Activated T-helper 9 cell treated with anti-CD3 and anti-CD28 coated beads, Interleukin-2, amount 50 U/mL, for 16 hours (primary cell): ENCODE measurements at regions not wholly inside any gene's neighbourhood (a gene's known extent, or its start where the extent isn't known, plus 50 kb on each side); places are given as distances from the start of the nearest gene placed in this dataset.

Experiments
- DNase-seq: peaks from one replicate; pipeline ENCODE4 v3.0.0-alpha.2; 2020; ENCODE audit warnings: low read depth

DNA sequence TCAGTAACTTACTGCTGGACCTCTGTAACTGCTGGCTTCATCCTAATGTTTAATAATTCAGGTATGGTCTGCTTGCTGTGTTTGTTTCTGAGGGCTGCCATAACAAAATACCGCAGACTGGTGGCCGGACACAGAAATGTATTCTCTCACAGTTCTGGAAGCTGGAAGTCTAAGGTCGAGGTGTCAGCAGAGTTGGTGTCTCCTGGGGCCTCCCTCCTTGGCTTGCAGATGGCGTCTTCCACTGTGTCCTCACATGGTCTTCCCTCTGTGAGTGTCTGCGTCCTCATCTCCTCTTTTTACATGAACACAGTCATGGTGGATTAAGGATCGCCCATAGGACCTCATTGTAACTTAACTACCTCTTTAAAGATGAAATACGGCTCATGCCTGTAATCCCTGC lies 389.7 kb upstream of the JARID2 start:
- DNase-seq = no peak

DNA sequence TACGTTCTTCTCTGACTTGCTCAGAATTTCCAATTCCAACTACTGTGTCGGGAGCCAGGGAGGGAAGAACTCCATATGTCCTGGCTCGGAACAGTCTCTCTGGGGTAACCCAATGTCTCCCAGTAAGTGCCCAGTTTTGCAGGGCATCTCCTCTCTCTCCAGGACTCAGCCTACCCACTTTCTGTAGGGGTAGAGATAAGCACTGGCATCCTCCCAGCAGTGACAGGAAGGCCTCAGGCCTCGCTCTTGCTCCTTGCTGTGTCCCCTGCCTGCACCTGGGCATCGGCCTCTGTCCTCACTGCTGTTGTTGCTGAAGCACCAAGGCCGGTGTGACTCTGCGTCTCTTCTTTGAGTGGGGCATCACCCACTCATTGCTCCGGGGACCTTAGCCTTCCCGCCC lies 388.9 kb upstream of the JARID2 start:
- no peak for DNase-seq

DNA sequence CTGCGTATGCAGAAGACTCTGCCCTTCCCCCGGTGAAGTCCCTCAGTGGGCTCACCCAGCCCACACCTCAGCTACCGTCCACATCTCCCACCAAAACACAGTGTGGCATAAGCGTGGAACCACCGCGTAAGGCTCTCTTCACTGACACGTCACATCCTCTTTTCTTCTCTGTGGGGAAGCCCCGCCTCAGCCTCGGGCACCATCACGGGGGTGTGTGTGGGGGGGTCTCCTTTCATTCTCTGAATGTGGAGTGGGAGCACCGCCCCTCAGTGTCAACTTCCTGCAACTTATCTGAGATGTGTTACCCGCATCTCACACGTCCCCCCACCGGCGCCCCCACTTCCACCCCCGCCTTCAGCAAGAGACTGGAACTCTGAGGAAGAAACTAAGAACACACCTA lies 388.4 kb upstream of the JARID2 start:
- peak; percentile 59 for DNase-seq

DNA sequence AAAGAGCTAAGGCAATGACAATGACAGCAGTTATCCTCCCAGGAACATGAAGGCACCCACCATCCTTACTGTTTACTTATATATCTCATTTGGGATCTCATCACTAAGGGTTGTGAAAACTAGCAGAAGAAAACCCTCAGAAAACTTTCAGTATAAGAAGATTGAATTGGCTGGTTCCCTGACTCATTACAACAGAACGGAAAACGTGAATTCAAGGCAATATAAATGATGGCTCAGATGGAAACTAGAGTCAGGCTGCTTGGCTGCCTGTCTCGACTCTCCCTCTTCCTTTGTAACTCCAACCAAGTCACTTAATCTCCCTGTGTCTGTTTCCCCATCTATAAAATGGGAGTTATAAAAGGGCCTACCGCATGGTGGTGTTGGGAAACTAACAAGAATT lies 387.1 kb upstream of the JARID2 start:
- no peak for DNase-seq

DNA sequence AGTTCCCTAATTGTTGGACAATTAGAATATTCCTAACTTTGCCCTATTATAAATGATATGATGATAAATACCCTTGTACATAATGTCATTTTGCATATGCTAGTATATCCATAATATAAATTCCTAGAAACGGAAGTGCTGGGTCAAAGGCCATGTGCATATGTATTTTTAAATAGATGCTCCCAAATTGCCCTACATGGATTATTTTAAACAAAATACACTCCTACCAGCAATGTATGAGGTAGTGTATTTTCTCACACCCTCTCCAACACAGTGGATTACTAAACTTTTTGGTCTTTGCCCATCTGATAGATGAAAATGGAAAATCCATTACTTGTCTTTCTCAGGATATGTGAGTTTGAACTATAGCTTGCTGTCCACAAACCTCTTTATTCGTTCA lies 385.1 kb upstream of the JARID2 start:
- DNase-seq = no peak

DNA sequence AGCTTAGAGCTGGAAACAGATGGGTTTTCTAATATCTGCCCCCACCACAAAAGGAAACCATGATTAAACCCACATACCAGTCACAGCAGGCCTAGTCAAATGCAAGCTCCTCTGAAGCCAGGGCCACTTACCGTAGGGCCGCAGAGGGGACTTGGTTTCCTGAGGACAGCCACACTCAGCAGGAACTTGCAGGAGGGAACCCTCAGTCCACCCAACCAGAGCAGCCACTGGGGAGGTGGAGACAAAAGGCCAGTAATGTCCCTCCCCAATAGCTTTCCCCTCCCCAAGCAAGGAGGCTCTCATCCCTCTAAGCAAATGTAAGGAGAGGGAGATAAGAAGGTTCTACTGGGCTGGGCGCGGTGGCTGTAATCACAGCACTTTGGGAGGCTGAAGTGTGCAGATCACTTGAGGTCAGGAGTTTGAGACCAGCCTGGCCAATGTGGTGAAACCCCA lies 384.4 kb upstream of the JARID2 start:
- DNase-seq = no peak

DNA sequence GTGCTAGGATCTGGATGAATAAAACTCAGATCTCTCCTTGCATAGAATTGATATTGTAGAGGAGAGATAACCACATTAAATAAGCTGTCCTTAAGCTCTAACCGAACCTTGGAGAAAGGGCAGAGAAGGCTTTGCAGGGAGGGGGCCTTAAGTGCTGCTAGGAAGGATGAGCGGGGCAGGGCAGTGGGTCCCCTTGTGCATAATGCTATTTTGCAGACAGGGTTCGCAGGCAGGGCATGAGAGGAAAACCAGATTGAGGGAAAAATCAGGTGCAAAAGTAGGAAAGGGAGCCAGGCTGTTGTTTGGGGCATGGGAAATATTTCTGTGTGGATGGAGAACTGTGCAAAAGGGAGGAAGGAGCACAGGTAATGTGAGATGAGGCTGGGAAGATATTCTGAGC lies 383.0 kb upstream of the JARID2 start:
- no peak for DNase-seq

DNA sequence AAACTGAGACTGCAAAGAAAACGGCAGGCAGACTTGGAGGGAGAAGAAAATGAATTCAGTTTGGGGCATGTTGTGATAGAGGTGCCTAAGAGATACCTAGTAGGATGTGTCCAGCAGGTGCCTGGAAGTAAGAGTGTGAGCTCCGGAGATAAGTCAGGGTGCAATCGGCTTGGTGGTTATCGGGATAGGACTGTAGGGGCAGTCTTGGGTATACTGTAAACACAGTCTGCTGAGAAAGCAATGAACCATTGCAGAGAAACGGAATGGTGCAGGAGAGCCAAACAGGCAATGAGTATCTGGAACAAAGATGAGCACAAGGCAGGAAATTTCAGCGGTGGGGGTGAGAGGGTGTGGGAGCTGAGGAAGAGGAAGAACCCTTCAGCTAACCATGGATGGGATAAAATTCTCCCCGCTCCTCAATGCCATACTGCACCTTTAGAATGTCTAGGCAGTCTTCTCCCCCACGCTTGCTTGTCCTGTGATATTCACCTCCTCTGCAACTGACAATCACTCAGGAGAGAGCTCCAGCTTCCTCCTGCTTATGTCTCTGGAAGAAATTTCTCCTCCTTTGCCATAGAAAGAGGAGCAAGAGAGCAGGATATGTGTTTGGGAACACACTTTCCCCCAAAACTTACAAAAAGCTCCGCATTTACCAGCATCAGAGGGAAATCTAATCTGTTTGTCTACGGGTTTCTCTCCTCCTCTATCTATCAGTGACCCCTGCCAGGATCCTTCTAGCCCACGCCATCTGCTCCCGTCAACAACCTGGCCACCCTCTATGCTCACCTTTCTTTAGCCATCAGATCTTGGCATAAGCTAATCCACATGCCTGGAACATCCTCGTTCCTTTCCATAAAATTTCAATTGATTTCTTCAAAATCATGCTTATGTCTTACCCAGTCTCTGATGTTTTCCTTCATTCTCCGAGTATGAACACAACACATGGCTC lies 381.7 kb upstream of the JARID2 start:
- DNase-seq = no peak

DNA sequence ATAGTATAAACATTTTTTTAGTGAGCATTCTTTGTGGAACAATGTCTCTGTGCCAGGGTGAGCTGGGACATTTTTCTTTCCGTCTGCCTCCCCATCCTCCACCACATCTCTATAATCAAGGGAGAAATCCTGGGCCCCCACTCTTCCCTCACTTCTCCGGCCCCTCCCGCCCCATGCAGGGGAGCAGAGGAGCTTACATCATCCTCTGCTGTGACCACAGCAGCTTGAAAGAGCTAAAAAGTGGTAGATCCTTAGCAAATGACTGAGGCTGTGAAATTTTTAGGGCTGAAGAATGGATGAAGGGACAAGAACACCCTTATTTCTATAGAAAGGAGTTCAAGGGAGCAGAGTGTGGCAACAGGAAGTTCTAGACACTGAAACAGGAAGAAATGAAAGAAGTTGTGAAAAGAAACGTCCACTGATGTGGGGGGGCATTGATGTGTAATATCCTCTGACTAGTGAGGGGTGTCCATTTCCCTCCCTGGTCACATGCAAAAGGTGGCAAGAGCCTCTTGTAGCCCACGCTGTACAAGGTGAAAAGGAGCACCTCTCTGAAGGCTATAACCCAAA lies 380.3 kb upstream of the JARID2 start:
- no peak for DNase-seq

DNA sequence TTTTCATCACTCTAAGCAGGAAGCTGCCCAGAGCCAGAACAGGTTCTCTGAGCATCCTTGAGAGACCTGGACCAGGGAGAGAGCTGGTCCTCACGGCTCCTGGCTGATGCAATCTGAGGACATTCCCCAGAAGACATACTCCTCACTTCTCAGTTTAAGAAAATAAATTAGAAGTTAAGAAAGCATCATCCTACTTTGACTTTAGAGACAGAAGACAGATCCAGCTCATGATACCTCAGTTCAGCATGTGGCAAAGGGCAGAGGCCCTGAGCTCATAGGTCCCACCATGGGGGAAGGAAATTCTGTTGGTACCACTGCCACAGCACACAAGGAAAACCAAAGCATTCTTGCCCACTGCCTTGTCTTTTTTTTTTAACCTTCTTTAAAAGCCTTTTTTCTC lies 378.1 kb upstream of the JARID2 start:
- DNase-seq = no peak

DNA sequence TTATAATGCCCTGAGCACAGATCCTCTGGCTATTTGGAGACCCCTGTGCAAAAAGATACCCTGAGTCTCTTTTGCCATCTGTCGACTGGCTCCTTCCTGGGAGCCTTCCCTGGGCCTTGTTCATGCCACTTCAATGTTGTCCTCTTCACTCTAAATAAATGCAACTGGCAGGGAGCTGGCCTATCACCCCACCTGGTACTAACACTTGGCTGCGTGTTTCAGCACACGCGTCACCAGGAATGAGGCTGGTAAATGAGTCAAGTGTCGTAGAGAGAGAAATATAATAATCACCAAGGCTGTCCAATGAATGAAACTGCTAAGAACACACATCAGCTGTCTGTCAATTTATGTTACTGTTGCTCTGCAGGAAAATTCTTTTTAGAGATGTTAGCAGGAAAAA lies 374.6 kb upstream of the JARID2 start:
- no peak for DNase-seq

DNA sequence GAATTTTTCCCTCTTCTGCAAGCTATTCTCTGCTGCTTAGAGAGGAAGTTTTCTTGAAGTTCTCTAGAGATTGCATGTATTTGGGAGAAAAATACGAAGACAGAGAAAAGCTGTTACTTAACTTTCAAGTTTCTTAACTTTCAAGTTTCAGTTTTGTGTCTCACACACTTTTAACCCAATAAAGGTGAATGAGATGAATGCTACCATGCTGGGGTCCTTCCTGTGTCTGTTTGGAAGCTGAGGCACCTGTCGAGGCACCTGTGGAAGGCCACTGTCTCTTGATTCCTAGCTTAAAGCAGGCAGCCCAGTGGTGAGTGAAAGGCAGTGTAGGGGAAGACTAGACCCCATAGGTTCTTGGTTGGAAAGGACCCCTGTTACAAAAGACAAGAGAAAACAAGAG lies 372.8 kb upstream of the JARID2 start:
- DNase-seq = no peak

DNA sequence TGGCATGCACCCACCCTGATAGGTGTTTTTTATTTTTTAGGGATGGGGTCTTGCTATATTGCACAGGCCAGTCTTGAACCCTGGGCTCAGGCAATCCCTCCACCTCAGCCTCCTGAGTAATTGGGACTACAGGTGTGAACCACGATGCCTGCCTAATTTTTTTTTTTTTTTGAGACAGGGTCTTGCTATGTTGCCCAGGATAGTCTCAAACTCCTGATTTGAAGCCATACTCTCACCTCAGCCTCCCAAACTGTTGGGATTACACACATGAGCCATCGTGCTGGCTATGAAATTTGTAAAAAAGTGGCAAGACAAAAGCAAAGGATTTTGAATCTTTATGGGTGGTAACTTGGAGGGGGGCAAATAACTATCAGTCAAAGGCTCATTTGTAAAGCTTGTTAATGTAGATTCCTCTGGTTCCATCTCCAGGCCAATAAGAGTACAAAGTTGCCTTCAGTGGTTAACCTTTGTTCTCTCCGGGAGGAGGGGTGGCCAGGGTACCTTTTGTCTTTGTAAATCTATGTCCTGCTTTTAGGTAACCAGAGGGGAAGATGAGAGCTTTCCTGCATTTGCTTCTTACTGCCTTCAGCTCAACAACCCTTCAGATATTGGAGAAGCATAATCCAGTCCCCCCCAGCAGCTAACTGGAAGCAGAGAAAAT lies 372.0 kb upstream of the JARID2 start:
- no peak for DNase-seq

DNA sequence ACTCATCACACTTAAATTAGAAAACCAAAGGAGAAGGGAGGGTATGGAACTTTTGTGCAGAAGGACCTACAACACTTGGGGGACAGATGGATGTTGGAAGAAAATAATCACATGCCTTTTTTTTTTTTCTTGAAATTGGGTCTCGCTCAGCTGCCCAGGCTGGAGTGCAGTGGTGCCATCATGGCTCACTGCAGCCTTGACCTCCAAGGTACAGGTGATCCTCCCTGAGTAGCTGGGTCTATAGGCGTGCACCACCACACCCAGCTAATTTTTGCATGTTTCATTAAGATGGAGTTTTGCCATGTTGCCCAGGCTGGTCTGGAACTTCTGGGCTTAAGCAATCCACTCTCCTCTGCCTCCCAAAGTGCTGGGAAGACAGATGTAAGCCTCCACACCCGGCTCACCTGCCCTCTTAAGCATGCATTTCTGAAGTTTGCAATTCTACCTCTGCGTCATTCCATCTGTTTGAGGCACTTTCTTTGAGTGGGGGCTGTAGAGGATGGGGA lies 370.8 kb upstream of the JARID2 start:
- DNase-seq = no peak

DNA sequence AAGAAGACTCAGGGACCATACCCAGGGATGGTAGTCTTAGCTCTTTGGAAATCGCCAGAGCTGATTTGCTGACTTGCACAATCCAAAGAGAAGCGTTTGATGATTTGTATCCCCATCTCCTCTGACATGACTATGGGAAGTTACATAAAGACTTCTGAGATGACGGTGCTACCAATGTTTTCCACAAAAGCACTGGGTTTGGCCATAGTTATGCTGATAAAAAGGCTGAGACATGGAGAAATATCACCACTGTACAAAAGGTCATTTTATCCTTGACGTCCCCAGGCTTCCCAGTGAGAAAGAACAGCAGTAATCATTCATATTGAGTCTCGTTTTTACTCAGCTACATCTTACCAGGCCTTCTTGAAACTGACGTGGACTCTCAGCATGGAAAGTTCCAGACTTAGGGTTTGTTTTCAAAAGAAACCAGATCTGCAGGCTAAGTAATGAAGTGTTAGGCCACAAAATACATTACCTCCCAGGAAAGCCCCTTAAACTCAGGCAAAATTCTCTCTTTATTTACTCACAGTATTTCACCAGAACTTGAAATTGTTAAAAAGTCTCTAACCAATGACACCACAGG lies 370.3 kb upstream of the JARID2 start:
- no peak for DNase-seq

DNA sequence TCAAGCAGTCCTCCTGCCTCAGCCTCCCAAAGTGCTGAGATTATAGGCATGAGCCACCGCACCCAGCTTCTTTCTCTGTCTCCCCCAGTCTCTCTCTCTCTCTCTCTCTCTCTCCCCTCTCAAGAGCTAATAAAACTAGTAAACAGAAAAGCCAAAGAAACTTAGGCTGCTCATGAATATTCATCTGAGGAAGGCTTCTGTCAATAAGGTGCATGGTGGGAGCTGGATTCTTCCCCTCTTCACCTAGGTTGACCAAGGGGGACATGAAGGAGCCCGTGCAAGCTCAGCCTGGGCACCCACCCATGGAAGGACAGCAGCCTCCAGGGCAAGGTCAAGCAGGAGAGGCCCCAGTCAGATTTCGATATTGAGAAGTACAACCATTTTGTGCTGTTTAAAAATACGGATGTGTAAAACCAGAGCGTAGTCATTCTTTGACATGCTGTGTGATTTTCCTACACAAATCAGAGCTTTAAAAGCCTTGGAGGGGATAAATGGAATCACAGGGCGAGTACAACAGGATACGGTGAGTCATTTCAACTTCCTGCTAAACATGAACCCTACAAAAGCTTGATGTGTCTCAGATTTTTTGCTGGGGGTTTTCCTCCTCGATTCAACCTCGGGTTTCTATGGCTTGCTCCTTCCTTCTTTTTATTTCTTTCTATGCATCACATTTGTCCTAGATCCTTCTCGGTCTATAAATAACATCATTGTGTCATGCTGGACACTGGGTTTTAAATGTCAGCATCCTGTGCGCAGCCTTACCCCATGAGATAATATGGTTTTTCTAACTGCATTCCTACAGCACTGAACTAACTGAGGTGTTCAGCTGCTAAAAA lies 368.9 kb upstream of the JARID2 start:
- DNase-seq = no peak

DNA sequence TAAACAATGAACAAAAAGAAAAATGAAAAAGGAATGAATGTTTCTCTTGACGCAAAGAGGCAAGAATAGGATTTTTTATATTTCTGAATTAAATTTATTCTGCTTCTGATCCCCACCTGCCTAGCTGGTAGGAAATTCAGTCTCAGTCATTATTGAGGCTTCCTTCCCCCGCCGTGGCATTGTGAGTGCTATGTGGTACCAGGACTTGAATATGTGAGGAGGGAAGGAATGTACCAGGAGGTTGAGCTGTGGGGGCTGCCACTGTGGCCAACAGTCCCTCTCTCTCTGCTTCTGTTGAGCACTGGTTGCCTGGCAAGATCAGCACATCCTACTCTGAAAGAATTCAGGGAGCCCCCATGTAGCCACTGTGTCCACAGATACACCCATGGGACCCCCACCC lies 368.1 kb upstream of the JARID2 start:
- DNase-seq = no peak

DNA sequence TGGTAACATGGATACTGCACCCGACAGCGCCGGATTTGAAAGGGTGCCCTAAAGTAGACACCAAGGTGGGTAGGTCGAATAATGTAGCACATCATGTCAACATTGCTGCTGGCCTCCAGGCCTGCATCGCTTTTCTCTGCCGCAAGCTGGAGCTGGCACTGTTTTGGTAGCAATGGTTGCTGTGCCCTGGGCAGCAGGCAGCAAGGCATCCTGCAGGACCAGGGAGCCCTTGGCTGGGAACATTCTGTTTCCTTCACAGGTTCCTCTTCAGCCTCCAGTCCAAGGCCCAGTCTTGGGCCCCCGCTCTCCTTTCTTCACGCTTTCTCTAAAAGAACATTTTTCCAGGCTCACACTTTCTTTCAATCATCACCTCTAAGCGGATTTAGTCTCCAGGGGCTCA lies 365.8 kb upstream of the JARID2 start:
- DNase-seq = no peak

DNA sequence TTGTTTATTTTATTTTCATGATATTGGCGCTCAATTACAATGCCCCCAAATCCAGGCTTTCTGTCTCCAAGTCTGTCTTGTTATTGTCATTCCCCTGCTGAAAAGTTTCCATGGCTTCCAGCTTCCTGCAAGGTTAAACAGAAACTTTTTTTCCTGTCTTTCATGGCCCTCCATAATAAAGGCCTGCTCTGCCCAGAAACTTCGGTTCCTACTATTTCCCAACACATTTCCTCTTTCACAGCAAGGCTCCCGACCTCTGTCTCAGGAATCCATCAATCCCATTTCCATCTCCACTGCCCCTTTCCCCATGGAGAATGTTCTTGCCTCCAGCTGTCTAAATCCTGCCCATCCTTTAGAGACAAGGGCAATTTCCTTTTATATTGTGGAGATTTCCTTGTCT lies 365.2 kb upstream of the JARID2 start:
- no peak for DNase-seq

DNA sequence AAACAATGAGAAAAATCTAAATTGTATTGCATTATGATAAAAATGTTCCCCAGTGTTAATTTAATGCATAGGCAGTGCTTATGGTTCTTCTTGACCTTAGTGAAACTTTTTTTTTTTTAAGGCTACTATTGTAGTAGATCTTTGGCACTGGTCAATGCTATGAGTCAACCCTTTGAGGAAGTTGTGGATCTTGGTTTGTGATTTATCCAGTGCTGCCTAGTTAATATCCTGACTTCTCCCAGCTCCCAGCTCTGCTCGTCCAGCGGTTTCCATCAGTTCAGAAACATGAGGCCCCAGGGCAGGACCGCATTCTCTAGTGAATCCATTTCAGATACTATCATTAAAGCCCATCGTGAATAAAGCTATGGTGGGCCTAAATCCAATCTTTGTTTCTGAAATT lies 364.5 kb upstream of the JARID2 start:
- DNase-seq = no peak

DNA sequence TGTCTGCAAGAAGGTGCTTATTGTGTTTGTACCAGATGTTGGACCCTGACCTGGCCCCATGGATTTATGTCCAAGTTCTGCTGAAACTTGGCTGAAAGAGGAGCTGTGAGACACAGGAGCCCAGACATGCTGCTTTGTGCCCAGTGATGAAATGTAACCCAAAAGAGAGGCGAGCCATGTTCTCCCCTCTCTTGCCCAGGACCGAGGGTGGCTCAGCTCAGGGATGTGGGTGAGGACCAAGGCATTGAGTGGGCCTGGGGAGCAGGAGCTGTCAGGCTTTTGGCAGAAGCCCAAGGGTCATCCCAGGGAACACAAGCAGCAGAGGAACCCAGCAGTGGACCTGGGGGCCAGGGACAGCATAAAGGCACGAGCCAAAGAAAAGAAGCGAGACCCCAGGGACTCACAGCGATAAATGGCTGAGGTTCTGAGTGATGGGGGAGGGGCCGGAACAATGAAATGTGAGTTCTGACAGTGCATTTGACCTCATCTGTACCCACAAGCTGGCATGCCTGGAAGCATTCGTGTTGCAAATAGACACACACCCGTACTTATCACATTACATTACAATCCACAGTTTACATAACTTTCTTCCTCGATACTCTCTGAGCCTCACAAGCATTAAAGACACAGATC lies 363.4 kb upstream of the JARID2 start:
- no peak for DNase-seq
